ENCODE measurements at regions not wholly inside any gene's neighbourhood (a gene's known extent, or its start where the extent isn't known, plus 50 kb on each side); places are given as distances from the start of the nearest gene placed in this dataset.
A peak's percentile ranks its signal among the peaks of the same experiment; 100 is the strongest.

- DNase-seq = no peak
Measured at GRCh38 chr13:40439928-40440327, 226.5 kb downstream of the FOXO1 start.

- no peak for DNase-seq
Measured at GRCh38 chr13:40440990-40441820, 225.2 kb downstream of the FOXO1 start.

GRCh38 chr13:40442231-40442630 is 224.2 kb downstream of the FOXO1 start:
- no peak for DNase-seq

- DNase-seq = no peak
Measured at GRCh38 chr13:40442826-40443225, 223.6 kb downstream of the FOXO1 start.

- no peak for DNase-seq
Measured at GRCh38 chr13:40444241-40444640, 222.2 kb downstream of the FOXO1 start.

- DNase-seq = peak; percentile 7 to 20
Measured at GRCh38 chr13:40445557-40445990, 220.9 kb downstream of the FOXO1 start.

GRCh38 chr13:40446365-40446764 is 220.1 kb downstream of the FOXO1 start:
- DNase-seq = no peak

- DNase-seq = no peak
Measured at GRCh38 chr13:40447857-40448256, 218.6 kb downstream of the FOXO1 start.

GRCh38 chr13:40452038-40452666 is 214.3 kb downstream of the FOXO1 start:
- no peak for DNase-seq

GRCh38 chr13:40452741-40453334 is 213.6 kb downstream of the FOXO1 start:
- DNase-seq = no peak

GRCh38 chr13:40453351-40454021 is 213.0 kb downstream of the FOXO1 start:
- no peak for DNase-seq

GRCh38 chr13:40456397-40456953 is 210.0 kb downstream of the FOXO1 start:
- DNase-seq = no peak

GRCh38 chr13:40456979-40457553 is 209.4 kb downstream of the FOXO1 start:
- DNase-seq = no peak

- DNase-seq = no peak
Measured at GRCh38 chr13:40457929-40458719, 208.3 kb downstream of the FOXO1 start.

GRCh38 chr13:40458720-40458990 is 207.8 kb downstream of the FOXO1 start:
- DNase-seq = no peak

- DNase-seq = no peak
Measured at GRCh38 chr13:40460116-40460515, 206.3 kb downstream of the FOXO1 start.

- no peak for DNase-seq
Measured at GRCh38 chr13:40464337-40465014, 202.0 kb downstream of the FOXO1 start.

- DNase-seq = no peak
Measured at GRCh38 chr13:40465015-40465390, 201.4 kb downstream of the FOXO1 start.

- DNase-seq = no peak
Measured at GRCh38 chr13:40466272-40466671, 200.2 kb downstream of the FOXO1 start.

GRCh38 chr13:40468227-40468838 is 198.1 kb downstream of the FOXO1 start:
- no peak for DNase-seq
